MCF 10A (cell line): ENCODE measurements at regions not wholly inside any gene's neighbourhood (a gene's known extent, or its start where the extent isn't known, plus 50 kb on each side); places are given as distances from the start of the nearest gene placed in this dataset.

Experiments used
- BruUV-seq: library from RNA; stranded (reverse); fragments of 400-500 nt; replicated peaks from 2 replicates; lab custom pipeline; 2021; lab: Mats Ljungman, UMichigan
- CTCF ChIA-PET: fragments of 300-600 bp; sonication (Branson Sonifier 250); formaldehyde crosslinking; extraction: SDS; loops from one replicate; lab custom pipeline; 2021; ENCODE audit warnings: antibody characterized with exemption, inconsistent platforms; lab: Yijun Ruan, JAX
- POLR2A ChIA-PET: fragments of 300-600, 350-650 bp; sonication (Branson Sonifier 250); formaldehyde crosslinking; extraction: SDS; loops from one replicate; lab custom pipeline; 2020; ENCODE audit warnings: antibody characterized with exemption, inconsistent platforms; lab: Yijun Ruan, JAX
- DNase-seq: peaks from one replicate; pipeline ENCODE4 v3.0.0-alpha.2; 2018; ENCODE audit not compliant: unreplicated experiment
- H3K27ac Mint-ChIP-seq: one replicate; pipeline ENCODE4 v1.8.0; 2022; ENCODE audit warnings: mild to moderate bottlenecking, low read depth, mixed read lengths; ENCODE audit not compliant: unreplicated experiment
- H3K27me3 Mint-ChIP-seq: one replicate; pipeline ENCODE4 v1.8.0; 2022; ENCODE audit warnings: mixed read lengths; ENCODE audit not compliant: insufficient read depth, unreplicated experiment
- H3K36me3 Mint-ChIP-seq: one replicate; pipeline ENCODE4 v1.8.0; 2022; ENCODE audit warnings: mild to moderate bottlenecking, moderate library complexity, mixed read lengths; ENCODE audit not compliant: insufficient read depth, unreplicated experiment
- H3K4me1 Mint-ChIP-seq: one replicate; pipeline ENCODE4 v1.8.0; 2022; ENCODE audit warnings: mixed read lengths; ENCODE audit not compliant: insufficient read depth, unreplicated experiment
- H3K4me3 Mint-ChIP-seq: one replicate; pipeline ENCODE4 v1.8.0; 2022; ENCODE audit warnings: mild to moderate bottlenecking, moderate library complexity, mixed read lengths; ENCODE audit not compliant: unreplicated experiment
- H3K9me3 Mint-ChIP-seq: one replicate; pipeline ENCODE4 v1.8.0; 2022; ENCODE audit warnings: mixed read lengths; ENCODE audit not compliant: unreplicated experiment
- CTCF ChIP-seq: fragments of 200-600 bp; IDR thresholded peaks from one replicate; pipeline ENCODE4 v1.8.0; 2022; ENCODE audit warnings: antibody characterized with exemption, mild to moderate bottlenecking; ENCODE audit not compliant: unreplicated experiment
- intact Hi-C: fragments of 100-400 bp; cut with micrococcal nuclease; formaldehyde crosslinking; loops from 2 replicates; pipeline ENCODE4 v1.14.1; 2022

GRCh38 chr3:109679664-109680063 is 342.3 kb upstream of the DPPA4 start:
- no peak overlapping the region for H3K4me3 Mint-ChIP-seq
- no peaks in the 10 kb centered on the region for H3K27me3 Mint-ChIP-seq
- no peaks in the 10 kb centered on the region for H3K9me3 Mint-ChIP-seq
- DNase-seq = no peak
- H3K4me1 Mint-ChIP-seq = peaks cover 1% of the 10 kb centered on the region
- no peak overlapping the region for H3K27ac Mint-ChIP-seq
- no peak for TF ChIP-seq CTCF
- POLR2A ChIA-PET = no interaction called here
- no peaks in the 10 kb centered on the region for H3K36me3 Mint-ChIP-seq
- BruUV-seq = no TSS peak
- intact Hi-C loops = no loop called here
- CTCF ChIA-PET = interaction anchor here (0.7 to 1.1 kb wide), 2 partner anchors 8 to 292 kb away, joined by 3 read pairs; no protein-coding TSS in a partner anchor

GRCh38 chr3:109683746-109684145 is 346.4 kb upstream of the DPPA4 start:
- DNase-seq = no peak
- ChIA-PET POLR2A (interaction anchor here (0.6 kb wide), 1 partner anchor 145 kb away, joined by 3 read pairs; no protein-coding TSS in a partner anchor), CTCF (interaction anchor here (0.6 to 1.2 kb wide), 2 partner anchors 47 to 1404 kb away, joined by 3 read pairs; no protein-coding TSS in a partner anchor)
- no peak overlapping the region for H3K4me3 Mint-ChIP-seq
- no peaks in the 10 kb centered on the region for H3K36me3 Mint-ChIP-seq
- peaks cover 12% of the 10 kb centered on the region for H3K4me1 Mint-ChIP-seq
- no TSS peak for BruUV-seq
- no peak for TF ChIP-seq CTCF
- H3K27ac Mint-ChIP-seq = no peak overlapping the region
- H3K27me3 Mint-ChIP-seq = no peaks in the 10 kb centered on the region
- peaks cover 3% of the 10 kb centered on the region for H3K9me3 Mint-ChIP-seq
- intact Hi-C loops = no loop called here

GRCh38 chr3:109685084-109686079 is 348.0 kb upstream of the DPPA4 start:
- BruUV-seq = no TSS peak
- peak; percentile 99 for DNase-seq
- peaks cover 7% of the 10 kb centered on the region for H3K9me3 Mint-ChIP-seq
- H3K27me3 Mint-ChIP-seq = no peaks in the 10 kb centered on the region
- ChIA-PET CTCF (interaction anchor here (0.6 to 0.9 kb wide), 3 partner anchors 132 to 1398 kb away, joined by 3 read pairs; no protein-coding TSS in a partner anchor), POLR2A (interaction anchor here (0.5 to 1.3 kb wide), 5 partner anchors 9 to 1626 kb away, joined by 3 read pairs; no protein-coding TSS in a partner anchor)
- H3K4me3 Mint-ChIP-seq = peak overlapping the region; percentile 55
- no peak for TF ChIP-seq CTCF
- H3K36me3 Mint-ChIP-seq = no peaks in the 10 kb centered on the region
- H3K4me1 Mint-ChIP-seq = peaks cover 12% of the 10 kb centered on the region
- intact Hi-C loops = no loop called here
- H3K27ac Mint-ChIP-seq = peak overlapping the region; percentile 46

- TF ChIP-seq CTCF = no peak
- H3K27ac Mint-ChIP-seq = no peak overlapping the region
- peaks cover 12% of the 10 kb centered on the region for H3K4me1 Mint-ChIP-seq
- no TSS peak for BruUV-seq
- CTCF ChIA-PET = no interaction called here
- no peak overlapping the region for H3K4me3 Mint-ChIP-seq
- H3K27me3 Mint-ChIP-seq = no peaks in the 10 kb centered on the region
- H3K36me3 Mint-ChIP-seq = no peaks in the 10 kb centered on the region
- no peak for DNase-seq
- peaks cover 15% of the 10 kb centered on the region for H3K9me3 Mint-ChIP-seq
- intact Hi-C loops = no loop called here
- POLR2A ChIA-PET = no interaction called here
Measured at GRCh38 chr3:109687626-109688025, 350.3 kb upstream of the DPPA4 start.
